ENCODE measurements at regions not wholly inside any gene's neighbourhood (a gene's known extent, or its start where the extent isn't known, plus 50 kb on each side); places are given as distances from the start of the nearest gene placed in this dataset.

- TF ChIP-seq POLR2A (IDR thresholded peaks at IDR 0.05), result no peak
- TF ChIP-seq, protein P1, sequence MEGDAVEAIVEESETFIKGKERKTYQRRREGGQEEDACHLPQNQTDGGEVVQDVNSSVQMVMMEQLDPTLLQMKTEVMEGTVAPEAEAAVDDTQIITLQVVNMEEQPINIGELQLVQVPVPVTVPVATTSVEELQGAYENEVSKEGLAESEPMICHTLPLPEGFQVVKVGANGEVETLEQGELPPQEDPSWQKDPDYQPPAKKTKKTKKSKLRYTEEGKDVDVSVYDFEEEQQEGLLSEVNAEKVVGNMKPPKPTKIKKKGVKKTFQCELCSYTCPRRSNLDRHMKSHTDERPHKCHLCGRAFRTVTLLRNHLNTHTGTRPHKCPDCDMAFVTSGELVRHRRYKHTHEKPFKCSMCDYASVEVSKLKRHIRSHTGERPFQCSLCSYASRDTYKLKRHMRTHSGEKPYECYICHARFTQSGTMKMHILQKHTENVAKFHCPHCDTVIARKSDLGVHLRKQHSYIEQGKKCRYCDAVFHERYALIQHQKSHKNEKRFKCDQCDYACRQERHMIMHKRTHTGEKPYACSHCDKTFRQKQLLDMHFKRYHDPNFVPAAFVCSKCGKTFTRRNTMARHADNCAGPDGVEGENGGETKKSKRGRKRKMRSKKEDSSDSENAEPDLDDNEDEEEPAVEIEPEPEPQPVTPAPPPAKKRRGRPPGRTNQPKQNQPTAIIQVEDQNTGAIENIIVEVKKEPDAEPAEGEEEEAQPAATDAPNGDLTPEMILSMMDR (IDR thresholded peaks at IDR 0.05), result no peak
These were observed 436.9 kb upstream of the SPRED2 start for GRCh38 chr2:65869296-65869695.

Data from Peyer's patch (tissue), 4 donors.